NCI-H345 treated with DMSO at 0.1 percent for 48 hours (cell line): ENCODE measurements at regions not wholly inside any gene's neighbourhood (a gene's known extent, or its start where the extent isn't known, plus 50 kb on each side); places are given as distances from the start of the nearest gene placed in this dataset.
"Not testable (repeated sequence)": the region's sequence is repeated elsewhere in the genome, so short reads cannot be mapped to it uniquely, and the experiment has no call there.

ENCODE experiments used
- DNase-seq: peaks from one replicate; lab custom pipeline; 2025; ENCODE audit not compliant: unreplicated experiment; lab: John Stamatoyannopoulos, UW

GRCh38 chr14:86166541-86166940, 636.6 kb downstream of the FLRT2 start:
- DNase-seq, result no peak

GRCh38 chr14:86153480-86153879, 623.5 kb downstream of the FLRT2 start:
- no peak for DNase-seq

GRCh38 chr14:86143248-86143647, 613.3 kb downstream of the FLRT2 start:
- DNase-seq, result no peak

- no peak for DNase-seq
These were observed 612.0 kb downstream of the FLRT2 start for GRCh38 chr14:86141966-86142365.

GRCh38 chr14:86129426-86129825, 599.5 kb downstream of the FLRT2 start:
- no peak for DNase-seq

GRCh38 chr14:86124328-86124727, 594.4 kb downstream of the FLRT2 start:
- DNase-seq, result no peak

GRCh38 chr14:86115972-86116371, 586.0 kb downstream of the FLRT2 start:
- DNase-seq, result no peak

- DNase-seq, result not testable (repeated sequence)
These were observed 580.9 kb downstream of the FLRT2 start for GRCh38 chr14:86110871-86111270.

GRCh38 chr14:86104691-86105265, 574.8 kb downstream of the FLRT2 start:
- no peak for DNase-seq

- DNase-seq, result no peak
These were observed 564.6 kb downstream of the FLRT2 start for GRCh38 chr14:86094512-86094911.

- no peak for DNase-seq
These were observed 561.9 kb downstream of the FLRT2 start for GRCh38 chr14:86091811-86092210.

GRCh38 chr14:86088156-86088555, 558.2 kb downstream of the FLRT2 start:
- no peak for DNase-seq

- no peak for DNase-seq
These were observed 557.4 kb downstream of the FLRT2 start for GRCh38 chr14:86087377-86087776.

GRCh38 chr14:86086962-86087361, 557.0 kb downstream of the FLRT2 start:
- peak; percentile 51 for DNase-seq

GRCh38 chr14:86084097-86084496, 554.2 kb downstream of the FLRT2 start:
- no peak for DNase-seq

- no peak for DNase-seq
These were observed 553.7 kb downstream of the FLRT2 start for GRCh38 chr14:86083616-86084015.

- DNase-seq, result no peak
These were observed 542.4 kb downstream of the FLRT2 start for GRCh38 chr14:86072116-86072894.

- DNase-seq, result no peak
These were observed 536.7 kb downstream of the FLRT2 start for GRCh38 chr14:86066651-86067050.

GRCh38 chr14:86065407-86065806, 535.5 kb downstream of the FLRT2 start:
- DNase-seq, result no peak

GRCh38 chr14:86064595-86064994, 534.7 kb downstream of the FLRT2 start:
- DNase-seq, result not testable (repeated sequence)

- DNase-seq, result peak; percentile 42
These were observed 527.2 kb downstream of the FLRT2 start for GRCh38 chr14:86057018-86057667.

- DNase-seq, result peak; percentile 34
These were observed 525.6 kb downstream of the FLRT2 start for GRCh38 chr14:86055512-86056075.
